ACC112 (cell line): ENCODE measurements at regions not wholly inside any gene's neighbourhood (a gene's known extent, or its start where the extent isn't known, plus 50 kb on each side); places are given as distances from the start of the nearest gene placed in this dataset.
"Not testable (repeated sequence)": the region's sequence is repeated elsewhere in the genome, so short reads cannot be mapped to it uniquely, and the experiment has no call there.

Source experiments
- H2AFZ ChIP-seq: fragments of 200-600 bp; sonication (generic); one replicate; pipeline ENCODE4 v1.6.0; 2017; ENCODE audit warnings: antibody characterized with exemption, low read length; ENCODE audit not compliant: unreplicated experiment
- H3K27ac ChIP-seq: fragments of 200-600 bp; sonication (generic); 2 replicates; pipeline ENCODE4 v1.5.1; 2014; ENCODE audit warnings: low read depth, mild to moderate bottlenecking, antibody characterized with exemption, low read length, moderate library complexity
- H3K27me3 ChIP-seq: fragments of 200-600 bp; sonication (generic); 2 replicates; pipeline ENCODE4 v1.6.1; 2014; ENCODE audit warnings: mild to moderate bottlenecking, antibody characterized with exemption, low read length, moderate library complexity, mixed read lengths; ENCODE audit not compliant: insufficient read depth
- H3K36me3 ChIP-seq: fragments of 200-600 bp; sonication (generic); 2 replicates; pipeline ENCODE4 v1.6.1; 2016; ENCODE audit warnings: mild to moderate bottlenecking, antibody characterized with exemption, low read length, moderate library complexity, mixed read lengths; ENCODE audit not compliant: insufficient read depth
- H3K4me1 ChIP-seq: fragments of 200-600 bp; sonication (generic); one replicate; pipeline ENCODE4 v1.6.1; 2016; ENCODE audit warnings: low read length, mixed read lengths; ENCODE audit not compliant: insufficient read depth, unreplicated experiment, control insufficient read depth
- H3K4me3 ChIP-seq: fragments of 200-600 bp; sonication (generic); 2 replicates; pipeline ENCODE4 v1.5.1; 2014; ENCODE audit warnings: mild to moderate bottlenecking, low read depth, low read length
- H3K79me2 ChIP-seq: fragments of 200-600 bp; sonication (generic); one replicate; pipeline ENCODE4 v1.6.0; 2016; ENCODE audit warnings: low read length; ENCODE audit not compliant: control insufficient read depth, unreplicated experiment, insufficient read depth

DNA sequence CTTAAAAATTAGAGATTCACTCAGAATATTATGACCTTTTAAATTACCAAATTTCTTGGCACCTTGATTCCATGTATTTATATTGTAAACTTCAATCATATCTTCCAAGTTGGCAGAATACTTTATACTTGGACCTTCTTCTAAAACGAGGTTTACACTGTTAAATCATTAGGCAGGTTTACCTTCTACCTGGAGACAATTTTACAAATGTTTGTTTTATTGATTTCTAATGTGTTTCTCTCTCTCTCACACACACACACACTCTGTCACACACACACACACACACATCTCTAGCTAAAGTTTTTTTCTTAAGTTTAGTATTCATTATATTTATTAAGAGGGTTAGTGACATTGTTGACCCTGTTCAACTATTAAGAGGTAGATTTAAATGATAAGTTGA, 1155.6 kb downstream of the NSUN3 start:
- no peak overlapping the region for H3K27ac ChIP-seq
- H3K79me2 ChIP-seq, result no peaks in the 10 kb centered on the region
- H3K27me3 ChIP-seq, result no peaks in the 10 kb centered on the region
- H3K36me3 ChIP-seq, result no peaks in the 10 kb centered on the region
- H3K4me1 ChIP-seq, result no peaks in the 10 kb centered on the region
- no peak overlapping the region for H3K4me3 ChIP-seq
- H2AFZ ChIP-seq, result no peak overlapping the region

DNA sequence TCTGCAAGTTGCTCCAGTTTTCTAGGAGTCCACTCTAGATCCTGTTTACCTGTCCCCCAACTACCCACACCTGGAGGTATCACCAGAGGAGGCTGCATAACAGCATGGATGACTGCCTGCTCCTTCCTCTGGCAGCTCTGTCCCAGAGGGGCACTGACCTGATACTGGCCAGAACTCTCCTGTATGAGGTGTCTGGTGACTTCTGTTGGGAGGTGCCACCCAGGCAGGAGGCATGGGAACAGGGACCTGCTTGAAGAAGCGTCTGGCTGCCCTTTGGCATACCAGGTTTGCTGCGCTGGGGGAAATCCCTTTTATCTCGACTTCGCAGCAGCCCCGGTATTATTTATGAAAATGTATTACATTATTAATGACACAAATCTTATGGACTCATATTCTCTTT, 1163.6 kb downstream of the NSUN3 start:
- no peaks in the 10 kb centered on the region for H3K4me1 ChIP-seq
- no peak overlapping the region for H3K4me3 ChIP-seq
- H3K27me3 ChIP-seq, result no peaks in the 10 kb centered on the region
- H3K36me3 ChIP-seq, result no peaks in the 10 kb centered on the region
- H3K27ac ChIP-seq, result no peak overlapping the region
- no peaks in the 10 kb centered on the region for H3K79me2 ChIP-seq
- no peak overlapping the region for H2AFZ ChIP-seq

GRCh38 chr3:95227092-95227491, 1164.2 kb downstream of the NSUN3 start:
- Histone ChIP-seq H3K27me3 (no peaks in the 10 kb centered on the region), H3K27ac (no peak overlapping the region), H3K4me1 (no peaks in the 10 kb centered on the region), H3K36me3 (no peaks in the 10 kb centered on the region), H3K79me2 (no peaks in the 10 kb centered on the region), H3K4me3 (no peak overlapping the region), H2AFZ (no peak overlapping the region)

DNA sequence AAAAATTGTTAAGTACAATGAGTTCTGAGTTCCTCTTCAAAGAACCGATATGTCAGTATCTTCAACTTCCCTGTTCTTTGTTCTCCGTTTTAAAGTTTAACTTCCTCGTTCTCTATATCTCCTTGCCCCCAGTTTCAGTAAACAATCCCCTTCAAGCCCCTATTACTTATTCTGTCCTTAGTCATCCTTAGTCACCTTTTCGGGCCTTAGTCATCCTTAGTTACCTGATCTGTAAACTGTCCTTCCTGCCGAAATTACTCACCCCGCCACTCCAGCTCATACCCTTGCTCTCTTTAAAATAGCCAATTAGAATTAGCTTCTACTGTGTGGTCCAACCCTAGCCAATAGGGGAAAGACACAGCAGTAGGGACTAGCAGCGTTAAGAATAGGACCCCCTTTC, 1165.6 kb downstream of the NSUN3 start:
- no peaks in the 10 kb centered on the region for H3K4me1 ChIP-seq
- H2AFZ ChIP-seq, result no peak overlapping the region
- H3K36me3 ChIP-seq, result no peaks in the 10 kb centered on the region
- no peaks in the 10 kb centered on the region for H3K27me3 ChIP-seq
- H3K4me3 ChIP-seq, result no peak overlapping the region
- H3K79me2 ChIP-seq, result no peaks in the 10 kb centered on the region
- H3K27ac ChIP-seq, result no peak overlapping the region

DNA sequence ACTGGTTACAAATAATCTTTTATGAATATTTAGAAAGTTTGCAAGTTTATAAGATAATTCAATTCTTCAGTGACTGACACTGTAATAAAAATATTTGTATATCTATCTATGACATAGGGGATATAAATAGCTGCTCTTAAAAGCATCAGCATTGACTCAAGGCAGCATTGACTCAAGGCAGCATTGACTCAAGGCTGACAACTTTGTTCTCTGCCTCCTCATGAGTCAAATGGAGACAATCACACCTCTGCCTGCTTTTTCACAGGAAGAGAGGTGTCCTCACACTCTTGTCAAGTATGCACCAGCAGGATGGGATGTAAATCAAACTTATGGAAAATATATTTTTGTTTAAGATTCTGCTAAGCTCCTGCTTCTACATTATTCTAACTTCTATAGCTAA, 1173.1 kb downstream of the NSUN3 start:
- no peaks in the 10 kb centered on the region for H3K36me3 ChIP-seq
- H3K79me2 ChIP-seq, result no peaks in the 10 kb centered on the region
- no peak overlapping the region for H3K27ac ChIP-seq
- no peak overlapping the region for H3K4me3 ChIP-seq
- H3K4me1 ChIP-seq, result no peaks in the 10 kb centered on the region
- H3K27me3 ChIP-seq, result no peaks in the 10 kb centered on the region
- H2AFZ ChIP-seq, result no peak overlapping the region

GRCh38 chr3:95237783-95238182, 1174.9 kb downstream of the NSUN3 start:
- no peaks in the 10 kb centered on the region for H3K27me3 ChIP-seq
- H3K79me2 ChIP-seq, result no peaks in the 10 kb centered on the region
- H3K27ac ChIP-seq, result no peak overlapping the region
- no peak overlapping the region for H3K4me3 ChIP-seq
- H2AFZ ChIP-seq, result no peak overlapping the region
- H3K4me1 ChIP-seq, result no peaks in the 10 kb centered on the region
- H3K36me3 ChIP-seq, result no peaks in the 10 kb centered on the region

DNA sequence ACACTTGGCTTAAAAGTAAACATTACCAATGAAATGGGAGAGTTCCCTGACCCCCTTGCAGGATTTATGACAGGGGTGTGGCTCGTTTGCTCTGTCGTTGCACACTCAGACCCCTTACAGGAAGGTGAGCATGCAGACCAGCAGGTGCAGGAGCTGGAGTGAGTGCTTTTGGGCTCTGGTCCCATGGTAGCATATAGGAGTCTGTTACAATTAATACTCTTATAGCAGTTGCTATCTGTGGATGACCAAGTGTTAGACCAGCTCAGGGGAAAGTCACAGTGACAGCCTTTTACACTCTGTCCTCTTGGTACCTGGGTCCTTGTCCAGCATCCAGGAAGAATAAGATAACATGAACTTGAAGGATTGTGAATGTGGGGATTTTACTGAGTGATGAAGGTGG, 1177.5 kb downstream of the NSUN3 start:
- Histone ChIP-seq H3K79me2 (no peaks in the 10 kb centered on the region), H3K4me3 (no peak overlapping the region), H3K4me1 (no peaks in the 10 kb centered on the region), H3K36me3 (no peaks in the 10 kb centered on the region), H2AFZ (no peak overlapping the region), H3K27me3 (no peaks in the 10 kb centered on the region), H3K27ac (no peak overlapping the region)

DNA sequence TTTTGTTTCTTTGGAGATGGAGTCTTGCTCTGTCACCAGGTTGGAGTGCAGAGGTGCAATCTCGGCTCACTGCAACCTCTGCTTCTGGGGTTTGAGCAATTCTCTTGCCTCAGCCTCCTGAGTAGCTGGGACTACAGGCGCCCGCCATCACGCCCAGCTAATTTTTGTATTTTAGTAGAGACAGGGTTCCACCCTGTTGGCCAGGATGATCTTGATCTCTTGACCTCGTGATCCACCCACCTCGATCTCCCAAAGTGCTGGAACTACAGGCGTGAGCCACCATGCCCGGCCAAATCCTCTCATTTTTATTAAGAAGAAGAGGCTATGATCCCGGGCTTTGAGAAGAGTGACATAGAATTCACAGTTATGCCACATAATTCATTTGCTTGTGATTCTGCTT, 1178.4 kb downstream of the NSUN3 start:
- H3K79me2 ChIP-seq, H3K36me3 ChIP-seq, H3K27ac ChIP-seq, H3K27me3 ChIP-seq, H3K4me1 ChIP-seq, H3K4me3 ChIP-seq, H2AFZ ChIP-seq: not testable (repeated sequence)

- Histone ChIP-seq H3K27me3 (no peaks in the 10 kb centered on the region), H3K79me2 (no peaks in the 10 kb centered on the region), H3K4me1 (no peaks in the 10 kb centered on the region), H3K36me3 (no peaks in the 10 kb centered on the region), H3K27ac (no peak overlapping the region), H2AFZ (no peak overlapping the region), H3K4me3 (no peak overlapping the region)
These were observed 1183.6 kb downstream of the NSUN3 start for GRCh38 chr3:95246413-95246812.

DNA sequence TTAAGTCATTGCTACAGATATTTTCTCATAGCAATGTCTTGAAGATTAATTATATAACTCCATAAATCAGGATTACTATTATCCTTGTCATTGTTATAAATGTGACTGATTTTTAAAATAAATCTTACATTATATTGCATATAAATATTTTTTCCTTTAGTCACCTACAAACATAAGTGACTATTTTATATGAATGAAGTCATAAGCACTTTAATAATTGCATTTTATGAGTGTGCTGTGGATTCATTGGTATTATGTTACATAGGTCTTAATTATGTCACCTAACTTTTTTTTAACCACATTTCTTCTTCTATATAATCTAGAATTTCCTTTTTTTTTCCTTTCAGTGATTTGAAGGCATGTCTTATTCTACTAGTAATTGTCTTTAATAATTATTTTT, 1191.2 kb downstream of the NSUN3 start:
- Histone ChIP-seq H3K79me2 (no peaks in the 10 kb centered on the region), H3K4me3 (no peak overlapping the region), H2AFZ (no peak overlapping the region), H3K4me1 (no peaks in the 10 kb centered on the region), H3K36me3 (no peaks in the 10 kb centered on the region), H3K27me3 (no peaks in the 10 kb centered on the region), H3K27ac (no peak overlapping the region)

DNA sequence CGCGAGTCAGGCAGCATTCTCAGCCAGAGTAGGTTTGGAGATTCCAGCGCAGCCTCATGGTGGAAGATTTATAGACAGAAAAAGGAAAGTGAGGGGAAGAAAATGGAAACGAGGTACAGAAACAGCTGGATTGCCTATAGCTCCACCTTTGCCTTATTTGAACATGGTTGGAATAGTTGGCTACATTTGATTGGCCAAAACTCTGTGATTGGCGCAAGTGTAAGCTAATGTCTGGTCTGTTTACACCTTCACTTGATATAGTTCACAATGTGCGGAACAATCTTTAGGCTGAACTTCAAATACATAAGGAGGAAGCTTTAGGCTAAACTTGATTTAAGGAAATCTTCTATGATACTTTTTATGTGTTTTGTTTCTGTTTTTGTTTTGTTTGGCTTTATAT, 1191.9 kb downstream of the NSUN3 start:
- Histone ChIP-seq H2AFZ (no peak overlapping the region), H3K27ac (no peak overlapping the region), H3K4me1 (no peaks in the 10 kb centered on the region), H3K27me3 (no peaks in the 10 kb centered on the region), H3K36me3 (no peaks in the 10 kb centered on the region), H3K79me2 (no peaks in the 10 kb centered on the region), H3K4me3 (no peak overlapping the region)

DNA sequence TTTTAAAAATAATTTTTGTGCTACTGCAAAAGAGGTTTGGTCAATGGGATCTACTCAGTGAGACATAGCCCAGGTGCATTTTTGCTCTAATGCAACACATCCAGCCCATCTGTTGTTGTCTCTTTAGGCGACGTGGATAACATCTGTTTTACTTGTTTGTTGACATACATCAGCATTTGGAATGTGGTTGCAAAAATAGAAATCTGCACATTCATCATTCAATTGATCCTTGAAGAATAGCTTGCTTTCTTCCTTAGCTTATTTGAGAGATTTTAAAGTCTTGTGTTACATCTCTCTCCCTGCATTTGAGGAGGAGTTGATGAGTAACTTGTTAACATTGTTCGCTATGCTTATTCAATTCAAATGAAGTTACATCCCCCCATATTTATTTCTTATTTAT, 1202.3 kb downstream of the NSUN3 start:
- H3K27ac ChIP-seq, result no peak overlapping the region
- no peaks in the 10 kb centered on the region for H3K4me1 ChIP-seq
- no peaks in the 10 kb centered on the region for H3K36me3 ChIP-seq
- H3K4me3 ChIP-seq, result no peak overlapping the region
- no peak overlapping the region for H2AFZ ChIP-seq
- H3K27me3 ChIP-seq, result no peaks in the 10 kb centered on the region
- H3K79me2 ChIP-seq, result no peaks in the 10 kb centered on the region
